GM18498 (cell line): ENCODE measurements at regions not wholly inside any gene's neighbourhood (a gene's known extent, or its start where the extent isn't known, plus 50 kb on each side); places are given as distances from the start of the nearest gene placed in this dataset.

Source experiments
- ATAC-seq: cut with Tn5 transposase; IDR thresholded peaks from one replicate; pipeline ENCODE4 v1.9.1; 2021; ENCODE audit warnings: mild to moderate bottlenecking, moderate library complexity; ENCODE audit not compliant: unreplicated experiment

- no peak for ATAC-seq
Measured at GRCh38 chr4:185966549-185966948, 102.4 kb upstream of the TLR3 start.

- no peak for ATAC-seq
Measured at GRCh38 chr4:185966997-185967775, 101.8 kb upstream of the TLR3 start.

DNA sequence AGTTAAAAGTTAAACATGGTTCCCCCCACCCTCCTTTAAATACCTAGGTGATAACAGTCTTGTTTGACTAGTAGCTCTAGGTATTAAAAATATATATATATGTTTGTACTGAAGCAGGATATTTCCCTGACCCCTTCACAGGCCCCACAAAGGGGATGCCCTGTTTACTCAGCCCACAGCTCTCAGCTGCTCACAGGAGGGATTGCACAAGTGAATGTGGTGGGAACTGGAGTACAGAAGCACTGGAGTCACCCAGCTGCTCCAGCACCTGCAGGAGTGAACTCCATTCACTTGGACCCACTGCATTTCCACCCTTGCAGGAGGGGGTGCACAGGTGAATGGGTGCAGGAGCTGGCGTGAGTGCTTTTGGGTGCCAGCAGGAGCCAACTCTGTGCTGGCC is 99.3 kb upstream of the TLR3 start:
- ATAC-seq: no peak

DNA sequence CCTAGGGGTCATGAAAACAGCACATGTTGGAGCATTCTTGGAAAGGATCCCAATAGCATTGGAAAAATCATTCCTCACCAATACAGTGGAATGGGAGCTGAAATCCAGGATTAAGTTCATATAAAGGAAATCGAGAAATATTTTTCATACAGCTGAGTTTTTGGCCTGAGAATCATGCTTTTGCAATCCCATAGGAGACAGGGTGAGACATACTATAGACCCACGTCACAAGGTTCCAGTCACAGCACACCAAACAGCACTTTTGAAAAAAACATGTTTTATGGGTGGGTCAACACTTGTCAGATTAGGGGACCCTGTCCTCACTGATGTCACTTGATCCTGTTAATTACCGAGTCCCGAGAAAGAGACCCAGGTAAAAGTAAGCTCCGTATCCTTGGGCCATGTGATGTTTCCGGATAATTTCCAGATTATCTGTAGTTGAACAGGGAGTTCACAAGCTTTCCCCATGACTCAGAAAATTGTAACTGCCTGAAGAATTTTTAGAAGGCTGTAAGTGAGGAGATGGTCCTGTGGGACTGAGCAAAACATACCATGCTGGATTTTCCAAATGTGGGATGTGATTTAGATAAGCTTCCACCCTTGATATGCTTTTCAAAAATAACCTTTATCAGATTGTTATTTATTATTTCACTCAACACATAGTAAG is 80.9 kb upstream of the TLR3 start:
- no peak for ATAC-seq

- ATAC-seq: no peak
Measured at GRCh38 chr4:185991770-185992169, 77.2 kb upstream of the TLR3 start.

DNA sequence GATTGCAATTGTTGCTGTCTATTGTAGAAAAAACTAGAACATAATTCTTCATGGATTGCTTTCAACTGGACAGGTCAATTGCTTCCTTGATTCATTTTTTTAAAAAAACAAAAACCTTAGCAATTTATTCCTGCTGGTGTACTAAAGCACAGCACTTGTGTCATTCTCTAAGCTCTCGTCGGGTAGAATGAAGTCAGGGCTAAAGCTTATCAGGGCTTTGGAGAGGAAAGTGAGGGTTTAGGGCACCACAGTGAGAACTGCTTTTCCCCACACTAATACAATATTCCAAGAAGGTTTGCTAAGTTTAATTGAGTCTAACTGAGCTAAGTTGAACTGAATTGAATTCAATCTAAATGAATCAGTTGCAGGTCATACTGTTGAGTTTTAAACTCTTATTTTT is 76.4 kb upstream of the TLR3 start:
- ATAC-seq: no peak

GRCh38 chr4:185993328-185993973 is 75.5 kb upstream of the TLR3 start:
- ATAC-seq: no peak

GRCh38 chr4:185994750-185995149 is 74.2 kb upstream of the TLR3 start:
- no peak for ATAC-seq

DNA sequence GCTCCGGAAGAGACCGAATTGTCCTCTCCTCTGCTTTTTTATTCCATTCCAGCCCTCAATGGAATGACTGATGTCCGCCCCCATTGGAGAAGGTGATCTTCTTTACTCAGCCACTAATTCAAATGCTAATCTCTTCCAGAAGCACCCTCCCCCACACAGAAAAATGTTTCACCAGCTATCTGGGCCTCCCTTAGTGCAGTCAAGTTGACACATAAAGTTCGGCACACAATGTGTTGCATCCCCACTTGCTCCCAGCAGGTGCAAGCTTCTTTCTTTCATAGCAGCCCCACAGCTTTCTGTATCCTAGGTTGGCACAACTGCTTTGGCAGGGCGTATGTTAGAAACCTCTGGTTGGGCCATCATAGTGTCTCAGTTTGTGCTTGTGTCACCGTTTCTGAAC is 73.3 kb upstream of the TLR3 start:
- ATAC-seq: no peak

- no peak for ATAC-seq
Measured at GRCh38 chr4:185997296-185997695, 71.7 kb upstream of the TLR3 start.

DNA sequence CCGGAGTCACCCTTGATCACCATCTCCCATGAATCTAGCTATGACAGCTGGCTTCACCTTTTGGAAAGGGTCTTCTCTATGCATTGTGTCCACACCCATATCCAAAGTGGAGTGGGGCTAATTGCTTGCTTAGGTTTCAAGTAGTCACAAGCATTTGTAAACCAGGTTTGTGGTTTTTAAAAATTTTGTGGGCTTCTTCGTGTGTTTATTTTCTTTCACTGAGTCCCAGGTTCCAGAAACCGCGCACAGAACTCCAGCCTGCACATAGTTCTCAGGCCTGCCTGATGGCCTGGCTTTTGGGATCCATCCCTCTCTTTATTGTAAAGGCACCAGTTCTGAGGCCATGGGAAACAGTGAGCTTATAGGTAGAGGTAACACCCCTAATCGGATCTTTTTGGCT is 70.2 kb upstream of the TLR3 start:
- no peak for ATAC-seq

GRCh38 chr4:185999207-185999606 is 69.7 kb upstream of the TLR3 start:
- ATAC-seq: no peak

GRCh38 chr4:186002853-186003252 is 66.1 kb upstream of the TLR3 start:
- ATAC-seq: no peak

DNA sequence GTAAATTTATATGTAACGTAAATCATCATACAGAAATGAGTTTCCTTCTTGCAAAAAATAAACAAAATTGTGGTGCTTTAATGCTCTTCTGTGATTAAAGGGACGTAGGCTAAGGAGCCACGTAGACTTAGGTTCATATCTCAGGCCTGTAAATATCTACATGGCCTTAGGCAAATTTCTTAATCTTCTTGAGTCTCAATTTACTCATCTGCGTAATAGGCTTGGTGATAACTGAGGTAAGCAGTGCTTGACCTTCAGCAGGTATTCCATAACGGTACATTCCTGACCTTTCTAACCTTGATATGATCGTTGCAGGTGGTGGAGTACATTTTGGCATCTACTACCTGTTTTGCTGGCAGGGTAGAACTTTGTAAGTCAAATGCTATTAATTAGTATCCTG is 65.2 kb upstream of the TLR3 start:
- ATAC-seq: no peak

DNA sequence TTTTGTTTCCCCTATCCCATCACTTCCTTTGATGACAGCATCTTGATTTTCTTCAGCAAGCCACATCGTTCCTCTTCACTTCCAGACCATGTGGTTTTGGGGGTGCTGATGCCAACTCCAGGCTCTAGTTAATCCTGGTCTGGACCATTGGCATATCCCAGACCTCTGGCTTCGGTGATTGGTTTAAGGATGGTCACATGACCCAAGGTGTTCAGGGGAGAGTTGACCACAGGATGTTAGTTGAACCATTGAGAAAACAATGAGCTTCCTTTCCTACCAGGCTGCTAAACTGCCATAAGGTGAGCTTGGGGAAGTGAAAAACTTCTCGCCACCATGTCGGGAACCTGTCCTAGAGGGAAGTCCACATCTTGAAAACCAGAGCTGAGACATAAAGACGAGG is 60.9 kb upstream of the TLR3 start:
- ATAC-seq: no peak

- ATAC-seq: no peak
Measured at GRCh38 chr4:186009976-186010375, 59.0 kb upstream of the TLR3 start.

GRCh38 chr4:186010821-186011220 is 58.1 kb upstream of the TLR3 start:
- no peak for ATAC-seq

DNA sequence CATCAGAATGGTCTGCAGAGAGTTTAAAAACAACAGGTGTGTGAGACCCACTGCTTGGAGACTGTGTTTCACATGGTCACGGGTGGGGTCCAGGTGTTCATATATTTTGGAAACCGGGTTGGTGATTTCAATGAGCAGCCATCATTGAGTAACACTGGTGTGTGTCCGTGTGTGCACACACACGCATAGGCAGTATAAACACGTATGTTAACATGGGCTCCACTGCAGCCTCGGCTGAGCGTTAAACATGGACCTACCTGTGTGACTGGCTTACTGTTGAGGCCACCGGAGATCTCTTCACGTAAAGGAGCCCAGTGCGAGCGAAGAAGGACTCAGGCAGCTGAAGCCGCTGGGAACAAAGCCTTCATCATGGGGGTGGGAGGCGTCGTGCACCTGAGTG is 56.9 kb upstream of the TLR3 start:
- ATAC-seq: no peak

GRCh38 chr4:186013419-186014186 is 55.4 kb upstream of the TLR3 start:
- ATAC-seq: no peak

- no peak for ATAC-seq
Measured at GRCh38 chr4:186015212-186015817, 53.6 kb upstream of the TLR3 start.

DNA sequence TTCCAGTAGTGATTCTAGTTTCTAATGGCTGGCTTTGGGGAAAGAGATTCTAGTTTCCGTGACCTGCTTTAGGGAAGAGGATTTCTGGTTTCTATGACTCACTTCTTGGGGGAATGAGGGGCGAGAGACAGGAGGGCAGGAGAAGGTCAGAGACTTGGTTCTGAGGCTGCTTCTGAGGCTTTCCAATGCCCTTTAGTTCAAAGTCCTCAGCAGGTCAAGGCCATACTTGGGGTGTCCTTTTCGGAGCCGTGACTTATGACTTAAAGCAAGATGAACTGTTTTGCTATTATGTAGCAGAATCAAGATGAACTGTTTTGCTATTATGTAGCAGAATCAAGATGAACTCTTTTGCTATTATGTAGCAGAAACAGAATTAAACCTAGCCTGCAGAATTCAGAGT is 52.2 kb upstream of the TLR3 start:
- ATAC-seq: no peak
